ENCODE measurements at regions not wholly inside any gene's neighbourhood (a gene's known extent, or its start where the extent isn't known, plus 50 kb on each side); places are given as distances from the start of the nearest gene placed in this dataset.
"Not testable (repeated sequence)": the region's sequence is repeated elsewhere in the genome, so short reads cannot be mapped to it uniquely, and the experiment has no call there.

- no peak overlapping the region for H2AFZ ChIP-seq (ENCODE audit: control insufficient read depth, low read depth, low read length)
- BruUV-seq (replicated peaks) = no TSS peak
- H3K9ac ChIP-seq (ENCODE audit: control insufficient read depth, insufficient read depth, low read length) = no peak overlapping the region
- TF ChIP-seq ESRRA (IDR thresholded peaks at IDR 0.05; ENCODE audit: low read length) (no peak), EZH2 (IDR thresholded peaks at IDR 0.05; ENCODE audit: borderline replicate concordance, control insufficient read depth, low read depth, low read length) (no peak), RUNX3 (IDR thresholded peaks at IDR 0.05; ENCODE audit: low read length) (no peak), RFX5 (IDR thresholded peaks at IDR 0.05; ENCODE audit: low read depth, low read length) (no peak)
- H3K4me2 ChIP-seq (ENCODE audit: control insufficient read depth, insufficient read depth) = no peak overlapping the region
- ChIA-PET RAD21 (ENCODE audit: unreplicated experiment) (no interaction called here), POLR2A (no interaction called here), SMC1A (ENCODE audit: uncharacterized antibody, unreplicated experiment) (no interaction called here), CTCF (no interaction called here)
- no peaks in the 10 kb centered on the region for H3K9me3 ChIP-seq (replicated peaks; ENCODE audit: control insufficient read depth, insufficient read depth, low read length)
- H3K79me2 ChIP-seq (ENCODE audit: control insufficient read depth, insufficient read depth, low read length) = no peaks in the 10 kb centered on the region
- no peaks in the 10 kb centered on the region for H3K4me1 ChIP-seq (ENCODE audit: control insufficient read depth, insufficient read depth, low read length)
- in situ Hi-C loops (cut with MboI) = no loop called here
- intact Hi-C loops (cut with micrococcal nuclease; ENCODE audit: unreplicated experiment) = no loop called here
- H3K27me3 ChIP-seq (replicated peaks in 1 of 2; ENCODE audit: control insufficient read depth in 2 of 2, insufficient read depth in 2 of 2, low read length in 1 of 2) = no peaks in the 10 kb centered on the region
- WGBS (ENCODE audit: insufficient coverage, insufficient replicate concordance, low lambda C conversion rate, missing lambda C conversion rate) = 2% methylated on average over 3 of the region's 3 CpGs
- FAIRE-seq = no peak
- no peak for ATAC-seq
- no peak overlapping the region for H3K27ac ChIP-seq (ENCODE audit: control insufficient read depth, insufficient read depth)
- no peak for DNase-seq (ENCODE audit: low read depth, low spot score)
- no peak overlapping the region for H3K4me3 ChIP-seq
- no peaks in the 10 kb centered on the region for H3K36me3 ChIP-seq (ENCODE audit: control insufficient read depth in 2 of 2, insufficient read depth in 2 of 2, low read length in 1 of 2)
- H4K20me1 ChIP-seq (ENCODE audit: control insufficient read depth, insufficient read depth) = no peaks in the 10 kb centered on the region
Observed at GRCh38 chr20:22829356-22829755, 205.8 kb upstream of the SSTR4 start.

- BruUV-seq (replicated peaks) = no TSS peak
Observed at GRCh38 chr20:22830138-22830537, 205.0 kb upstream of the SSTR4 start.

GRCh38 chr20:22830715-22831114, 204.4 kb upstream of the SSTR4 start:
- POLR2A ChIA-PET; CTCF ChIA-PET; RAD21 ChIA-PET (ENCODE audit: unreplicated experiment); H3K36me3 ChIP-seq (ENCODE audit: control insufficient read depth in 2 of 2, insufficient read depth in 2 of 2, low read length in 1 of 2); BruUV-seq (replicated peaks); H3K4me3 ChIP-seq; H3K79me2 ChIP-seq (ENCODE audit: control insufficient read depth, insufficient read depth, low read length); H3K4me1 ChIP-seq (ENCODE audit: control insufficient read depth, insufficient read depth, low read length); H3K4me2 ChIP-seq (ENCODE audit: control insufficient read depth, insufficient read depth); SMC1A ChIA-PET (ENCODE audit: uncharacterized antibody, unreplicated experiment); DNase-seq (ENCODE audit: low read depth, low spot score); H3K9ac ChIP-seq (ENCODE audit: control insufficient read depth, insufficient read depth, low read length); H3K9me3 ChIP-seq (replicated peaks; ENCODE audit: control insufficient read depth, insufficient read depth, low read length); H2AFZ ChIP-seq (ENCODE audit: control insufficient read depth, low read depth, low read length); H3K27ac ChIP-seq (ENCODE audit: control insufficient read depth, insufficient read depth); H4K20me1 ChIP-seq (ENCODE audit: control insufficient read depth, insufficient read depth); in situ Hi-C loops (cut with MboI); ATAC-seq; FAIRE-seq; H3K27me3 ChIP-seq (replicated peaks in 1 of 2; ENCODE audit: control insufficient read depth in 2 of 2, insufficient read depth in 2 of 2, low read length in 1 of 2); intact Hi-C loops (cut with micrococcal nuclease; ENCODE audit: unreplicated experiment): not testable (repeated sequence)
- 46% methylated on average over 2 of the region's 2 CpGs for WGBS (ENCODE audit: insufficient coverage, insufficient replicate concordance, low lambda C conversion rate, missing lambda C conversion rate)

More at GRCh38 chr20:22830138-22830537, 205.0 kb upstream of the SSTR4 start:
- H3K79me2 ChIP-seq (ENCODE audit: control insufficient read depth, insufficient read depth, low read length) = no peaks in the 10 kb centered on the region
- RAD21 ChIA-PET (ENCODE audit: unreplicated experiment) = no interaction called here
- H3K27ac ChIP-seq (ENCODE audit: control insufficient read depth, insufficient read depth) = no peak overlapping the region
- POLR2A ChIA-PET = no interaction called here
- SMC1A ChIA-PET (ENCODE audit: uncharacterized antibody, unreplicated experiment) = no interaction called here
- H2AFZ ChIP-seq (ENCODE audit: control insufficient read depth, low read depth, low read length) = no peak overlapping the region
- H3K27me3 ChIP-seq (replicated peaks in 1 of 2; ENCODE audit: control insufficient read depth in 2 of 2, insufficient read depth in 2 of 2, low read length in 1 of 2) = no peaks in the 10 kb centered on the region
- no peak for ATAC-seq
- H3K36me3 ChIP-seq (ENCODE audit: control insufficient read depth in 2 of 2, insufficient read depth in 2 of 2, low read length in 1 of 2) = no peaks in the 10 kb centered on the region
- no peak overlapping the region for H3K4me2 ChIP-seq (ENCODE audit: control insufficient read depth, insufficient read depth)
- intact Hi-C loops (cut with micrococcal nuclease; ENCODE audit: unreplicated experiment) = no loop called here
- CTCF ChIA-PET = no interaction called here
- H3K9ac ChIP-seq (ENCODE audit: control insufficient read depth, insufficient read depth, low read length) = no peak overlapping the region
- no peaks in the 10 kb centered on the region for H4K20me1 ChIP-seq (ENCODE audit: control insufficient read depth, insufficient read depth)
- TF ChIP-seq ZNF384 (IDR thresholded peaks at IDR 0.05; ENCODE audit: borderline replicate concordance, low read depth, low read length) = no peak
- FAIRE-seq = no peak
- H3K9me3 ChIP-seq (replicated peaks; ENCODE audit: control insufficient read depth, insufficient read depth, low read length) = no peaks in the 10 kb centered on the region
- in situ Hi-C loops (cut with MboI) = no loop called here
- no peak overlapping the region for H3K4me3 ChIP-seq
- no peak for DNase-seq (ENCODE audit: low read depth, low spot score)
- WGBS (ENCODE audit: insufficient coverage, insufficient replicate concordance, low lambda C conversion rate, missing lambda C conversion rate) = 4% methylated on average over 2 of the region's 2 CpGs
- H3K4me1 ChIP-seq (ENCODE audit: control insufficient read depth, insufficient read depth, low read length) = no peaks in the 10 kb centered on the region

All from GM12878 (cell line).